NCI-H774 (cell line): ENCODE measurements at regions not wholly inside any gene's neighbourhood (a gene's known extent, or its start where the extent isn't known, plus 50 kb on each side); places are given as distances from the start of the nearest gene placed in this dataset.

Experiments
- DNase-seq: peaks from one replicate; lab custom pipeline; 2025; lab: John Stamatoyannopoulos, UW

GRCh38 chr2:240209493-240209892 is 69.0 kb upstream of the OTOS start:
- DNase-seq, result no peak

- DNase-seq, result no peak
Observed at GRCh38 chr2:240210198-240210965, 69.9 kb upstream of the OTOS start.

GRCh38 chr2:240211096-240211495 is 70.6 kb upstream of the OTOS start:
- DNase-seq, result no peak

GRCh38 chr2:240211598-240212424 is 71.4 kb upstream of the OTOS start:
- DNase-seq, result no peak

DNA sequence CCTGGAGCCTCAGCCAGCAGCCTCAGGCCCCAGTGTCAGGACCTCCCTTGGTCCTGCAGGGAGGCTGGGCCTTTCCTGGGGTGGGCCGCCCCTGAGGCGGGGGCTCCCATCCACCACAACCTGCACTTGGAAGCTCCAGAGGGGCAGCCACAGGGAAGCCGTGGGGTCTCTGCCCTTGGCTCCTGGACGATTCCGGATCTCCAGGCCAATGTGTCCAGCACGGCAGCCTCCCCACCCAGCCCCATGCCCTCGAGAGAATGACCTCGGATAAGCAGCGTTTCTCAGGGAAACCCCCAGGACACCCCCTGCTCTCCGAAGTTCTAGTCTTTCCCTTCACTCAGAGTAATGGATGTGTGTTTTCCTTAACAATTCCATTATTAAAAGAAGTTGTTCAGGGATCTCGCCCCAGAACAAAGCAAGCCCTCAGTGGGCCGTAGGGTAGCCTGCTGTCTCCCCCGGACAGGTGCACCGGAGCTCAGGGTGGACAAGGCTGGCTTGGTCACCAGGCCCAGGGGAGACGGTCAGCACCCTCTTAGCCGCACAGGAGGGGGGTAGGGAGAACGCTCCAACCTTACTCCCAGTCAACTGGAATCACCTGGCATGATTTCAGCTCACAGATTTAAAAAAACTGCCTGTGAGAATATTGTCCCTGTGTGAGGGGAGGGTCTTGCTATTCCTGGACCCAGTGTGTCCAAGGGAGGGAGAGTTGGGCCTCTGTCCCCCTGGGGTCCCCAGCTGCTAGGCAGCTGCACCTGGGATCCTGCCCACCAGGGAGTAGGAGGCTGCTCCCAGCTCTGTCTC is 72.2 kb upstream of the OTOS start:
- no peak for DNase-seq

DNA sequence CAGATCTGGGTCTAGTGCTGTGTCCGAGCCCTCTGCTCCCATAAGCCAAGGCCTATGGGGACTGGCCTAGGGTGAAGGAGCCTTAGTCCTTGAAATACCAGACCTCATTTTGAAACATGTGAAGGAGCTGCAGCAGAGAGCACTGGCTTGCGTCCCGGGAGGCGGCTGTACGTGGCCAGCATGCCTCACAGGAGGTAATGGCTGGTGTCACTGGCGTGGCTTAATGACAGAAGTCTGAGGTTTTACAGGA is 72.7 kb upstream of the OTOS start:
- no peak for DNase-seq

DNA sequence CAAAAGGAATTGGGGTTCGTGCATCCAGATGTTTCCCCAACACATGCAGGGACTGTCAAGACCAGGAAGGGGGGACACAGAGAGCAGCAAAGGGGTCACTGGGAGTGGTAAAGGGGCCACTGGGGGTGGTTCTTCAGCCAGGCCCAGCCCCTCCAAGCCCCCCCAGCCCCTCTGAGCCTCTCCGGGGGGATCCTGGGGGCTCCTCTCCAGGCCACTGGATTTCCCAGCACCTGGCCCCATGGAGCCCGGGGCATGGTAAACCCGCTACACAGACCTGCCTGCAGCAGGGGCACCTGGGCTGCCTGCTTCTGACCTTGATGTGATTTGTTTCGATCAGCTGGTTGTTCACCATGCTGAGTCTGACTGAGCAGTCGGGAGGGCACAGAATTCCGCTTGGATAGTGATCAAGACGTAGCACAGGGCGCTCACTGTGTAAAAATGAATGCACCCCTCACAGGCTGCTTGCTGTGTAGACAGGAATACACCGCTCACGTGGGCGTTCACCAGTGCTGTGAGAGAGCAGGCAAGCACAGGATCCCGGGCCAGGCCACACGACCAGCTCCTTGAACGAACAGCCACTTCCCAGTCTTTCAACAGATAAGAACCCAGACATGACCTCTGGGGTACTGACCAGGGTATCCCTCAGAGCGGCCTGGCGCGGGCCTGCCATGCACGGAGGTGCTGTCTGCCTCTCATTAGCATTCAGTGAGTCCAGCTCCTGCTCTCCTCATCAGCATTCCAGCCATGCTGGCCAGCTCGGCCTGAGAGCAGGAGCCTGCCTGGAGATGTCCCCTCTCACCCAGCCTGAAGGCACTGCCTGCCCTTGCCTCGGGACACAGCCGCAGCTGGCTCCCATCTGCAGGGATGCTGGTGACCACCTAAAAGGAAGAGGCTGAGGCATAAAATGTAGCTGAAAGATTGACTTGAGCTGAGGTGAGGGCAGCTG is 73.3 kb upstream of the OTOS start:
- no peak for DNase-seq

DNA sequence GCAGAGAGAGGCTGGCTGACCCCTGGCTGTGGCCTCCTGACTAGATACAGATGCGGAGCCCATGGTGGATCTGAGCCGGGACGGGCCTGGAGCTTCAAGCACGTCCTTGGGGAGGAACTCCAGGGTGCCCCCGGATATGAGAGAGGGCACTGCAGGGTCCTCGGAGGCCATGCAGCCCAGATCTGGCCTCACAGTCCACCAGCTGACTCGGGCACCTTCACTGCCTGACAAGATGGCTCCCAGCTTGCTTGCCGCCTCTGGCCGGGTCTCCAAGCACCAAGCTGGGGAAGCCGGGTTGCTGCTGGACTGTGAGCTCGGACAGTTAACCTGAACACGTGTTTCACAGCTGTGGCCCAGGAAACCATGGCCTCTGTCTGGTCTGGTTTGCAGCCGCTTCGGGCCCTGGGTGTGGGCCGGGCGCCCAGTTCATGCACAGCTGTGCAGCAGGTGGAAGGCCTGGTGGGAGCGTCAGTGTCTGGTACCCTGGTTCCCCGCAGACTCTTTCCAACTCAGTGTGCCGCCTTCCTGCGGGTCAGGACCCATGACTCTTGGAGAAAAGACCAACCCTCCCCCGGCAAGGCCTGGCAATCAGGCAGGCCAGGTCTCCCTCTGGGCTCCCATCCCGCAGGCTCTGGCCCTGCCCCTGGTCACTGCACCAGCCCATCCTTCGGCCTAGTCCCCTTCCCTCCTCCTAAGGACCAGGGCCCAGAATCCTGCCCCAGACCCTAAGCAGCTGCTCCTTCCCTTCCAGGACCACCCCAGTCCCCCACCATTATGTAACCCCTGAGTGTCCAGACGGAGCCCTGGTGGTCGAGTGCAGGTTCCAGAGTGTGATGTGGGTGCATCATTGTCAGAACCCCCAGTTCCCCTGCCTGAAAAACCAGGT is 74.6 kb upstream of the OTOS start:
- no peak for DNase-seq

DNA sequence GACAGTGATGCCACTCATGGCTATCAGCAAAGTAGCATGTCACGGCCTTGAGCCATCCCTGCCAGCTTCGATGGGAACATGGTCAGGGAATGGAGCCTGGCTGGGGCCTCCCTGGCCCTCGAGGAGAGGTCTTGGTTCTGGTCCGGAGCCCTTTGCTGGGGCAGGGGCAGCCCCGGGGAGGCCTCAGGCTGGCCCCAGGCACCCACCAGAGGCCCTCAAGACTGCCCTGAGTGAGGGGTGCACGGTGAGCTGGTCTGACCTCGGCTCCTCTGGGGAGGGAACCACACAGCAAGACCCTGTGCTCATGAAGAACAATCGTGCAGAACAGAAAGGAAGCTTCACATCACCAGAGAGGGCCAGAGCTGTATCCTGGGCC is 75.2 kb upstream of the OTOS start:
- DNase-seq, result no peak

DNA sequence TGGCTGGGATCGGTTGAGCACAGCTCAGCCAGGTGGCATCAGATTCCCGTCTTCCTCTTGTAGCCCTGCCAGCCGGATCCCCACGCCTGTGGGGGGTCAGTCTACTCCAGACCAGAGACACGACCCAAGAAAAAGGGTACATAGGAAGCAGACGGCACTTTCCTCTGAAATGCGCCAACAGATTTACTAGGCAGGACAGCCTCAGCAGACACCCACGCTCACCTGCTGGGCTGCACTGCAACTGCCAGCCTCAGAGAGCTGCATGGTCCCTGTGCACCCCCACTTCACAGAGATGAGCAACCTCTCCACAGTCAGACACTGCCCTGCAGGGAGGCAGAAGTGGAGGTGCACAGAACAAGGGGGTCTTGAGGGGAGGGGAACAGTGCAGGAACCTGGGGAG is 75.7 kb upstream of the OTOS start:
- no peak for DNase-seq

DNA sequence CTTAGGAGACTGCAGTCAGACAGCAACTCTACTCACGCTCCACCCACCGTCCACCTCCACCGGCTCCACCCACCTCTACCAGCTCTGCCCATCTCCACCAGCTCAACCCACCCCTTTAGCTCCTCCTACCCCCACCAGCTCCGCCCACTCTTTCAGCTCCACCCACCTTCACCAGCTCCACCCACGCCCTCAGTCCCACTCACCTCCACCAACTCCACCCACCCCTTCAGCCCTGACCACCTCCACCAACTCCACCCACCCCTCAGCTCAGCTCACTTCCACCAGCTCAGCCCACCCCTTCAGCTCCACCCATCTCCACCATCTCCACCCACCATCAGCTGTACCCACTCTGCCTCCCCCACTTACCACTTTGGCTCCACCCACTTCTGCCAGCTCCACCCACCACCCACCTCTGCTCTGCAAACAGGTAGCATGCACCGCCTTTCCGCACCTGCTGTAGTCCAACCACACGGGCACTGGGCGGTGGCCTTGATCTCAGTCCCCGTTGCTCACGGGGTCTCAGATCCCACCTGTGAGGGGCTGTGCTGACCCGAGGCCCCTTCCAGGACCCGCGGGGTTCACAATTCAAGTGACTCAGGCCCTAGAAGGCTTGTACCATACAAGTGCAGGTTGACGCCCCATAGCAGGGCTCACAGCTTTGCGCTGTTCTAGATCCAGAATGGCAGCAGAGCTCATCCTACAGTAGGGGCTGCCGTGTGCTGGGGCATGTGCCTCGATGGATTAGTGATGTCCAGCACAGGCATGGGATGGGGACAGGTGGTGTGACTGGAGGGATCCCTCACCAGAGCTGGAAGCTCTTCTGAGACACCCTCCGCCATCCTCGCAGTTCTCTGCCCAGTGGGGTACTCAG is 77.2 kb upstream of the OTOS start:
- DNase-seq, result no peak

DNA sequence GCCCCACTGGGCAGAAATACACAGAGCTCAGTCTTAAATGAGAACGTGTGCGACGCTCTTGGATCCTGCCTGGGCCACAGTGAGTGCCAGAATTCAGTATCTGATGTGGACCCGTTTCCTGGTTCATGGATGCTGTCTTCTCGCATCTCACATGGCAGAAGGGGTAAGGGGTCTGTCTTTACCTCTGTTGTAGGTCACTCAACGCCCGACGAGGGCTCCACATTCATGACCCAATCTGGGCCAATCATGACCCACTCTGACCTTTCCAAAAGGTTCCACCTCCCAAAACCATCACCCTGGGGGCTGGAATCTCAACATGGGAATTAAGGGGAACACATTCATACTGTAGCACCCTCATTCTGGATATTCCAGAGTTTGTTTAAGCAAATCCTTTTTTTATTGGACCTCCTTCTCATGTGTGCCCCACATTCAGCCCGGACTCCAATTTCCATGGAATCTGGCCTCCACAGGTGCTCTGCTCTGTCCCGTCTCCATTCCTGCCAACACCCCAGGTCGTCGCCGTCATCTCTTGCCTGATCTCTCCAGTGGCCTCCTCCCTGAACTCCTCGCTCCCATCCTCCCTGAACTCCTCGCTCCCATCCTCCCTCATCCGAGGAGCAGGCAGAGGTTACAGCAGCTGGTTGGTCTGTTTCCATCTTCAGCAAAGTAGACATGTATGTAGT is 78.9 kb upstream of the OTOS start:
- DNase-seq, result no peak

GRCh38 chr2:240220371-240220770 is 79.9 kb upstream of the OTOS start:
- no peak for DNase-seq

GRCh38 chr2:240223631-240224030 is 83.2 kb upstream of the OTOS start:
- no peak for DNase-seq

DNA sequence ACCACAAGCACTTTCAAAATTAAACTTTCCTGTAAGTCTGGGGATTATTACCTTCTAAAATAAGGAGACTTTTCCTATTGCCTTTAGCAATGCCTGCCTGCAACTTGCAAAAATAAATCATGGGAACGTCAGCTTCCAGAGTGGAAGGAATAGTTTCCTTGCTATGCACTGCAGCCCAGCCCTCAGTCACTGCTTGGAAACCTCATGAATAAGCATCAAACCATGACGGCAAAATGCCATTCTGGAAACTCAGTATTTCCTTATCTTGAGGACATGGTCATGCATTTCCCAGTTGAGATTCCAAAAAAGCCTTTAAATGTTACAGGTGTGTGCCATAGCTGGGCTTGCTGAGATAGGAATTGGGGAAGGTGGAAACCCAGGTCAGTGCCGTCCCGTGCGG is 84.2 kb upstream of the OTOS start:
- DNase-seq, result no peak

DNA sequence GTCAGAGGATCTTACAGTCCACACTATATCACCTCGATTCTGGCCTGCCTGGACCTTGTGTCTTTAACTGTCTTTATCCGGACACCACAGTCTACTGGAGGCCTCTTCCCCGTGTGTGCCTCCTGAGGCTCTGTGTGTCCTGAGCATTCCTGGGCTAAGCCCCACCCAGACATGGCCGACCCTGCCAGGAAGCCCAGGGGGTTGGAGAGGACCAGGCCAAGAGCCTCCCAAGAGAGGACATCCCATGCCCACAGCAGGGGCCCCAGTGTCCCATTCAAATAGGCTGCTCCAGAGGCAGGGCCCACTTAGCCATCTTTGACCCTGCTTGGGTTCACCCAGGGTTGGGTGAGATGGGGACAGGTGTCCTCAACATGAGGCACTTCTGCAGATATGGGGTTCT is 84.7 kb upstream of the OTOS start:
- DNase-seq, result no peak

- no peak for DNase-seq
Observed at GRCh38 chr2:240225660-240226475, 85.4 kb upstream of the OTOS start.
